B cell (primary cell): ENCODE measurements at regions not wholly inside any gene's neighbourhood (a gene's known extent, or its start where the extent isn't known, plus 50 kb on each side); places are given as distances from the start of the nearest gene placed in this dataset.

ENCODE experiments used
- ATAC-seq: fragments of 200-7000 bp; cut with Tn5 transposase; one replicate; pipeline ENCODE4 v1.10.0; 2021; ENCODE audit warnings: low read depth, mild to moderate bottlenecking, moderate number of reproducible peaks, moderate library complexity
- CTCF ChIA-PET: fragments of 350-600 bp; sonication (Branson Sonifier 250); formaldehyde crosslinking; loops from one replicate; lab custom pipeline; 2021; ENCODE audit warnings: antibody characterized with exemption, inconsistent platforms; lab: Charles Lee
- POLR2A ChIA-PET: fragments of 350-600 bp; sonication (Branson Sonifier 250); formaldehyde crosslinking; loops from one replicate; lab custom pipeline; 2021; ENCODE audit warnings: antibody characterized with exemption; lab: Charles Lee
- DNase-seq: peaks from one replicate; pipeline ENCODE4 v3.0.0; 2013
- H2AFZ ChIP-seq: 2 replicates; pipeline ENCODE4 v1.6.1; 2012; ENCODE audit warnings: mild to moderate bottlenecking, low read depth, low read length; ENCODE audit not compliant: insufficient read depth, poor library complexity, severe bottlenecking
- H3K27ac ChIP-seq, 2 donors: 1 replicate in 1 of 2; 2 replicates in 1 of 2; pipeline ENCODE4 v1.5.1; 2012 to 2013; ENCODE audit warnings: low read length in 2 of 2, mild to moderate bottlenecking in 2 of 2, moderate library complexity in 1 of 2
- H3K27me3 ChIP-seq, 4 experiments: fragments of 200-600 bp in 1 of 4; sonication (generic) in 1 of 4; replicated peaks in 1 of 4; 1 replicate in 2 of 4; 2 replicates in 2 of 4; pipeline versions ENCODE4 v1.6.1 to v1.7.0; 2013 to 2016; ENCODE audit warnings: low read length in 3 of 4, mild to moderate bottlenecking in 2 of 4, mixed read lengths in 1 of 4, moderate library complexity in 1 of 4; ENCODE audit not compliant: insufficient read depth in 4 of 4, control insufficient read depth in 3 of 4; ENCODE audit errors: control extremely low read depth in 1 of 4
- H3K36me3 ChIP-seq, 2 experiments: replicated peaks in 1 of 2; 1 replicate in 1 of 2; 2 replicates in 1 of 2; pipeline versions ENCODE4 v1.6.1 to v1.7.1; 2013; ENCODE audit warnings: low read length in 1 of 2; ENCODE audit not compliant: insufficient read depth in 2 of 2, control insufficient read depth in 1 of 2; ENCODE audit errors: control extremely low read depth in 1 of 2, extremely low read depth in 1 of 2
- H3K4me1 ChIP-seq, 2 donors: fragments of 200-600 bp in 1 of 2; sonication (generic) in 1 of 2; 1 replicate in 1 of 2; 2 replicates in 1 of 2; pipeline versions ENCODE4 v1.5.1 to v1.6.1; 2013 to 2017; ENCODE audit warnings: low read length in 2 of 2; ENCODE audit not compliant: control insufficient read depth in 2 of 2, insufficient read depth in 2 of 2
- H3K4me2 ChIP-seq: replicated peaks from 2 replicates; pipeline ENCODE3; 2012; ENCODE audit warnings: mild to moderate bottlenecking, low read depth, low read length; ENCODE audit not compliant: poor library complexity, severe bottlenecking
- H3K4me3 ChIP-seq, 5 experiments: fragments of 200-600 bp in 1 of 5; sonication (generic) in 1 of 5; 1 replicate in 3 of 5; 2 replicates in 2 of 5; pipeline versions ENCODE4 v1.5.1 to v1.7.0; 2011 to 2016; ENCODE audit warnings: low read length in 4 of 5, mild to moderate bottlenecking in 4 of 5, low read depth in 2 of 5, control low read depth in 1 of 5, moderate library complexity in 1 of 5; ENCODE audit not compliant: insufficient read depth in 1 of 5; ENCODE audit errors: control extremely low read depth in 1 of 5, extremely low read depth in 1 of 5
- H3K79me2 ChIP-seq: fragments of 200-600 bp; sonication (generic); one replicate; pipeline ENCODE4 v1.6.0; 2016; ENCODE audit warnings: low read length; ENCODE audit not compliant: control insufficient read depth, insufficient read depth
- H3K9ac ChIP-seq: fragments of 200-600 bp; sonication (generic); 2 replicates; pipeline ENCODE4 v1.6.1; 2017; ENCODE audit warnings: mild to moderate bottlenecking, low read length, moderate library complexity
- H3K9me3 ChIP-seq, 3 donors: one replicate each; pipeline versions ENCODE4 v1.6.1 to v1.7.1; 2013; ENCODE audit warnings: low read length in 2 of 3; ENCODE audit not compliant: control insufficient read depth in 2 of 3, insufficient read depth in 1 of 3; ENCODE audit errors: control extremely low read depth in 1 of 3
- H4K20me1 ChIP-seq: 2 replicates; pipeline ENCODE4 v1.6.0; 2012; ENCODE audit warnings: mild to moderate bottlenecking, low read length; ENCODE audit not compliant: insufficient read depth, control insufficient read depth, poor library complexity, severe bottlenecking
- H3K27ac Mint-ChIP-seq: one replicate; pipeline ENCODE4 v1.8.0; 2021; ENCODE audit warnings: mixed read lengths
- H3K27me3 Mint-ChIP-seq: one replicate; pipeline ENCODE4 v1.8.0; 2021; ENCODE audit warnings: mixed read lengths
- H3K4me1 Mint-ChIP-seq: one replicate; pipeline ENCODE4 v1.8.0; 2021; ENCODE audit warnings: mixed read lengths
- H3K4me3 Mint-ChIP-seq: one replicate; pipeline ENCODE4 v1.8.0; 2021; ENCODE audit warnings: mixed read lengths
- H3K9me3 Mint-ChIP-seq: one replicate; pipeline ENCODE4 v1.8.0; 2022; ENCODE audit warnings: mixed read lengths; ENCODE audit not compliant: insufficient read depth
- CTCF ChIP-seq: fragments of 200-600 bp; IDR thresholded peaks from one replicate; pipeline ENCODE4 v1.8.0; 2022; ENCODE audit warnings: antibody characterized with exemption, mild to moderate bottlenecking
- EZH2 ChIP-seq: IDR thresholded peaks from 2 replicates; pipeline ENCODE4 v1.6.1; 2012; ENCODE audit warnings: borderline replicate concordance, low read depth, mild to moderate bottlenecking, moderate library complexity, low read length; ENCODE audit not compliant: insufficient read depth, poor library complexity, severe bottlenecking
- WGBS: methylation state at CpG from one replicate; pipeline ENCODE4 v1.1.5; 2013; ENCODE audit warnings: missing lambda C conversion rate; ENCODE audit not compliant: insufficient coverage; 5-methylcytosine and 5-hydroxymethylcytosine counted together
- intact Hi-C: fragments of 100-400 bp; cut with micrococcal nuclease; formaldehyde crosslinking; loops from one replicate; pipeline ENCODE4 v1.10.0; 2022

- H4K20me1 ChIP-seq, result no peaks in the 10 kb centered on the region
- ChIA-PET CTCF (no interaction called here), POLR2A (no interaction called here)
- no peak overlapping the region for H3K27ac Mint-ChIP-seq
- no peaks in the 10 kb centered on the region for H3K36me3 ChIP-seq
- H3K9me3 ChIP-seq, result no peaks in the 10 kb centered on the region
- no peak overlapping the region for H3K4me3 Mint-ChIP-seq
- 100% methylated on average over 2 of the region's 4 CpGs for WGBS
- no peak overlapping the region for H3K27ac ChIP-seq
- no peak overlapping the region for H2AFZ ChIP-seq
- no peaks in the 10 kb centered on the region for H3K4me1 Mint-ChIP-seq
- H3K4me2 ChIP-seq, result no peak overlapping the region
- H3K27me3 Mint-ChIP-seq, result no peaks in the 10 kb centered on the region
- TF ChIP-seq EZH2 (no peak), CTCF (no peak)
- H3K9ac ChIP-seq, result no peak overlapping the region
- no peaks in the 10 kb centered on the region for H3K27me3 ChIP-seq
- no peaks in the 10 kb centered on the region for H3K9me3 Mint-ChIP-seq
- no peak overlapping the region for H3K4me3 ChIP-seq
- H3K4me1 ChIP-seq, result no peaks in the 10 kb centered on the region
- no peak for DNase-seq
- no peak for ATAC-seq
- intact Hi-C loops, result no loop called here
- no peaks in the 10 kb centered on the region for H3K79me2 ChIP-seq
These were observed 154.8 kb downstream of the PTCSC3 start for GRCh38 chr14:36021591-36022320.

- Mint-ChIP-seq H3K27ac (no peak overlapping the region), H3K4me1 (no peaks in the 10 kb centered on the region), H3K9me3 (no peaks in the 10 kb centered on the region), H3K4me3 (no peak overlapping the region), H3K27me3 (no peaks in the 10 kb centered on the region)
- no peak overlapping the region for H3K9ac ChIP-seq
- H3K36me3 ChIP-seq, result no peaks in the 10 kb centered on the region
- 67% methylated on average over 1 of the region's 2 CpGs for WGBS
- CTCF ChIA-PET, result no interaction called here
- H3K27me3 ChIP-seq, result no peaks in the 10 kb centered on the region
- no peak overlapping the region for H3K27ac ChIP-seq
- H4K20me1 ChIP-seq, result no peaks in the 10 kb centered on the region
- POLR2A ChIA-PET, result no interaction called here
- H3K4me1 ChIP-seq, result no peaks in the 10 kb centered on the region
- ATAC-seq, result no peak
- no peak overlapping the region for H2AFZ ChIP-seq
- H3K4me2 ChIP-seq, result no peak overlapping the region
- no peaks in the 10 kb centered on the region for H3K79me2 ChIP-seq
- no peak overlapping the region for H3K4me3 ChIP-seq
- no peak for DNase-seq
- no peak for TF ChIP-seq CTCF
- no peak for TF ChIP-seq EZH2
- intact Hi-C loops, result no loop called here
- no peaks in the 10 kb centered on the region for H3K9me3 ChIP-seq
These were observed 155.5 kb downstream of the PTCSC3 start for GRCh38 chr14:36021030-36021422.
